ENCODE measurements at regions not wholly inside any gene's neighbourhood (a gene's known extent, or its start where the extent isn't known, plus 50 kb on each side); places are given as distances from the start of the nearest gene placed in this dataset.

- no peaks in the 10 kb centered on the region for H3K9me3 ChIP-seq
- no peaks in the 10 kb centered on the region for H3K36me3 ChIP-seq
- no peak overlapping the region for H3K27ac ChIP-seq
- TF ChIP-seq CTCF (IDR thresholded peaks at IDR 0.05) = no peak
- DNase-seq (ENCODE audit: low spot score) = no peak
- H3K4me3 ChIP-seq = peak overlapping the region in 1 of 2 donors; percentile 18
- H3K27me3 ChIP-seq = no peaks in the 10 kb centered on the region
- H3K4me1 ChIP-seq = peaks cover 0 to 16% of the 10 kb centered on the region in 2 donors
Measured at GRCh38 chr2:8488001-8488738, 193.7 kb upstream of the ID2 start.

- no peaks in the 10 kb centered on the region for H3K36me3 ChIP-seq
- no peak for TF ChIP-seq CTCF (IDR thresholded peaks at IDR 0.05)
- no peak overlapping the region for H3K4me3 ChIP-seq
- H3K9me3 ChIP-seq = no peaks in the 10 kb centered on the region
- no peaks in the 10 kb centered on the region for H3K27me3 ChIP-seq
- no peak overlapping the region for H3K27ac ChIP-seq
- no peak for DNase-seq (ENCODE audit: low spot score)
- peaks cover 0 to 26% of the 10 kb centered on the region in 2 donors for H3K4me1 ChIP-seq
Measured at GRCh38 chr2:8489221-8489620, 192.6 kb upstream of the ID2 start.

DNA sequence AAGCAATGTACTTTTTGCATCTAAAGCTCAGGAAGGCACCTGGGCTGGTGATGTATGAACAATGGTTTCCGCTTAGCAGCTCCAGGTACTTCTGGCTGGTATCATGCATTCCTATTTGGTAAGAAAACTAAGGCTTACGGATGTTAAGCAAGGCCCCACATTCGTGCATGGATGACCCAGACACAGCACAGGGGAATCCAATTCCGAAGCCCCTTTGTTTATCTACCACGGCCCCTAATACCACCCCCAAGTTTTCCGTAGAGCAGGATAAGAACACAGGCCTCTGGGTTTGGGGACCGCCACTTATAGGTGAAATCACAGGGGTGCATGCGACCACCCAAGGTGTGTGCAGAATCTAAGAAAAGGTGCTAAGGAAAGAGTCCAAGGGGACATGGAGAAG, 192.1 kb upstream of the ID2 start:
- TF ChIP-seq CTCF (IDR thresholded peaks at IDR 0.05) = no peak
- no peak for DNase-seq (ENCODE audit: low spot score)
- Histone ChIP-seq H3K36me3 (no peaks in the 10 kb centered on the region), H3K27ac (no peak overlapping the region), H3K27me3 (no peaks in the 10 kb centered on the region), H3K4me1 (peaks cover 0 to 31% of the 10 kb centered on the region in 2 donors), H3K4me3 (no peak overlapping the region), H3K9me3 (no peaks in the 10 kb centered on the region)

- H3K9me3 ChIP-seq = no peaks in the 10 kb centered on the region
- H3K27ac ChIP-seq = no peak overlapping the region
- no peak for TF ChIP-seq CTCF (IDR thresholded peaks at IDR 0.05)
- DNase-seq (ENCODE audit: low spot score) = no peak
- no peaks in the 10 kb centered on the region for H3K27me3 ChIP-seq
- H3K36me3 ChIP-seq = no peaks in the 10 kb centered on the region
- no peak overlapping the region for H3K4me3 ChIP-seq
- peaks cover 0 to 36% of the 10 kb centered on the region in 2 donors for H3K4me1 ChIP-seq
Measured at GRCh38 chr2:8490166-8490721, 191.6 kb upstream of the ID2 start.

GRCh38 chr2:8491296-8492027, 190.4 kb upstream of the ID2 start:
- Histone ChIP-seq H3K9me3 (no peaks in the 10 kb centered on the region), H3K27ac (no peak overlapping the region), H3K4me3 (no peak overlapping the region), H3K27me3 (no peaks in the 10 kb centered on the region), H3K36me3 (no peaks in the 10 kb centered on the region), H3K4me1 (peaks cover 0 to 49% of the 10 kb centered on the region in 2 donors)
- no peak for DNase-seq (ENCODE audit: low spot score)
- TF ChIP-seq CTCF (IDR thresholded peaks at IDR 0.05) = no peak

All from right atrium auricular region (tissue), 2 donors.